HG03045 (cell line): ENCODE measurements at regions not wholly inside any gene's neighbourhood (a gene's known extent, or its start where the extent isn't known, plus 50 kb on each side); places are given as distances from the start of the nearest gene placed in this dataset.
"Not testable (repeated sequence)": the region's sequence is repeated elsewhere in the genome, so short reads cannot be mapped to it uniquely, and the experiment has no call there.

Experiments
- ATAC-seq: cut with Tn5 transposase; IDR thresholded peaks from one replicate; pipeline ENCODE4 v1.9.1; 2021; ENCODE audit warnings: mild to moderate bottlenecking, moderate library complexity; ENCODE audit not compliant: unreplicated experiment

- ATAC-seq, result no peak
These were observed 86.4 kb downstream of the MSX2 start for GRCh38 chr5:174810796-174811195.

GRCh38 chr5:174807471-174807870 is 83.1 kb downstream of the MSX2 start:
- ATAC-seq, result no peak

- no peak for ATAC-seq
These were observed 82.3 kb downstream of the MSX2 start for GRCh38 chr5:174806729-174807128.

- ATAC-seq, result no peak
These were observed 77.4 kb downstream of the MSX2 start for GRCh38 chr5:174801798-174802197.

- no peak for ATAC-seq
These were observed 76.1 kb downstream of the MSX2 start for GRCh38 chr5:174800435-174800834.

GRCh38 chr5:174799121-174799520 is 74.7 kb downstream of the MSX2 start:
- no peak for ATAC-seq

GRCh38 chr5:174798551-174798951 is 74.2 kb downstream of the MSX2 start:
- ATAC-seq, result no peak

GRCh38 chr5:174796711-174797192 is 72.4 kb downstream of the MSX2 start:
- no peak for ATAC-seq

- no peak for ATAC-seq
These were observed 70.7 kb downstream of the MSX2 start for GRCh38 chr5:174794931-174795672.

- ATAC-seq, result no peak
These were observed 69.4 kb downstream of the MSX2 start for GRCh38 chr5:174793684-174794328.

- no peak for ATAC-seq
These were observed 68.7 kb downstream of the MSX2 start for GRCh38 chr5:174793076-174793475.

- ATAC-seq, result not testable (repeated sequence)
These were observed 67.9 kb downstream of the MSX2 start for GRCh38 chr5:174792265-174792664.

GRCh38 chr5:174790906-174791305 is 66.5 kb downstream of the MSX2 start:
- ATAC-seq, result no peak

- no peak for ATAC-seq
These were observed 65.2 kb downstream of the MSX2 start for GRCh38 chr5:174789596-174789995.

GRCh38 chr5:174785120-174785680 is 60.8 kb downstream of the MSX2 start:
- no peak for ATAC-seq
